MM.1S (cell line): ENCODE measurements at regions not wholly inside any gene's neighbourhood (a gene's known extent, or its start where the extent isn't known, plus 50 kb on each side); places are given as distances from the start of the nearest gene placed in this dataset.

ENCODE experiments used
- EZH2 ChIP-seq: fragments of 300-600 bp; sonication (generic); optimal IDR thresholded peaks from 2 replicates; pipeline ENCODE3; 2017; ENCODE audit warnings: low read depth, mild to moderate bottlenecking, antibody characterized with exemption, low read length, mixed read lengths
- TF ChIP-seq, protein P1 (sequence below): fragments of 300-600 bp; sonication (generic); IDR thresholded peaks from 2 replicates; pipeline ENCODE4 v1.5.1; 2016; ENCODE audit warnings: antibody characterized with exemption, low read length, mixed read lengths

DNA sequence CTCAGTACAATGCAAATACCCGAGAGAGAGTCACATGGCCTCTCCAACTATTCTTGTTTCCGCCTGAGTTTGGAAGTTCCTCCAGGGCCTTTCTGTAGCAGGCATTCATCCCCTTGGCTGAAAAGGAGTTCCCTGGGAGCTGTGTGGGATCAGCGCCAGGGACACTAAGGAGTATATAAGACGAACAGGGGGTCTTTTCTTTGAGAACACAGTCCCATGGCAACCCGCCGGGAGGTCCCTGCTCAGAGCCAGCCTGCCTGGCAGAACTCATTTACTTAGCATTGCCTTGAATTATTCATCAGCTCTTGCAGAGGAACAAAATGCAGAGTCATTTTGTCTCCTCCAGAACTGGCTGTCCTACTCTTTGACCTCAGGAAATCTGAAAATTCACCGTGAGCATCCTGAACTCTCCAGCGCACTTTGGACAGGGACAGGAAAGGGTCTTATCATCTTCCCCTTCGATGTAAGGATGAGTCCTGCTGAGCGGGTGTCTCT is 120.4 kb upstream of the OSMR start:
- TF ChIP-seq EZH2 = no peak
- TF ChIP-seq, protein P1, sequence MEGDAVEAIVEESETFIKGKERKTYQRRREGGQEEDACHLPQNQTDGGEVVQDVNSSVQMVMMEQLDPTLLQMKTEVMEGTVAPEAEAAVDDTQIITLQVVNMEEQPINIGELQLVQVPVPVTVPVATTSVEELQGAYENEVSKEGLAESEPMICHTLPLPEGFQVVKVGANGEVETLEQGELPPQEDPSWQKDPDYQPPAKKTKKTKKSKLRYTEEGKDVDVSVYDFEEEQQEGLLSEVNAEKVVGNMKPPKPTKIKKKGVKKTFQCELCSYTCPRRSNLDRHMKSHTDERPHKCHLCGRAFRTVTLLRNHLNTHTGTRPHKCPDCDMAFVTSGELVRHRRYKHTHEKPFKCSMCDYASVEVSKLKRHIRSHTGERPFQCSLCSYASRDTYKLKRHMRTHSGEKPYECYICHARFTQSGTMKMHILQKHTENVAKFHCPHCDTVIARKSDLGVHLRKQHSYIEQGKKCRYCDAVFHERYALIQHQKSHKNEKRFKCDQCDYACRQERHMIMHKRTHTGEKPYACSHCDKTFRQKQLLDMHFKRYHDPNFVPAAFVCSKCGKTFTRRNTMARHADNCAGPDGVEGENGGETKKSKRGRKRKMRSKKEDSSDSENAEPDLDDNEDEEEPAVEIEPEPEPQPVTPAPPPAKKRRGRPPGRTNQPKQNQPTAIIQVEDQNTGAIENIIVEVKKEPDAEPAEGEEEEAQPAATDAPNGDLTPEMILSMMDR = no peak
